Peyer's patch (tissue), 4 donors: ENCODE measurements at regions not wholly inside any gene's neighbourhood (a gene's known extent, or its start where the extent isn't known, plus 50 kb on each side); places are given as distances from the start of the nearest gene placed in this dataset.

Experiments
- CTCF ChIP-seq, 6 experiments: fragments of 450-650 bp in 4 of 6; fragments of 200-600 bp in 2 of 6; sonication (generic) in 1 of 6; IDR thresholded peaks; one replicate each; pipeline ENCODE4 v1.5.1; 2017 to 2019; ENCODE audit warnings: antibody characterized with exemption in 6 of 6, mild to moderate bottlenecking in 3 of 6, moderate library complexity in 1 of 6
- POLR2A ChIP-seq, 2 donors: fragments of 450-650 bp; IDR thresholded peaks; one replicate each; pipeline ENCODE4 v1.5.1; 2017; ENCODE audit warnings: antibody characterized with exemption in 2 of 2, mild to moderate bottlenecking in 2 of 2, moderate library complexity in 2 of 2

- TF ChIP-seq CTCF (IDR thresholded peaks at IDR 0.05) (no peak), POLR2A (IDR thresholded peaks at IDR 0.05) (no peak)
Observed at GRCh38 chr1:191696354-191696753, 461.9 kb upstream of the RGS18 start.
